T-cell (primary cell): ENCODE measurements at regions not wholly inside any gene's neighbourhood (a gene's known extent, or its start where the extent isn't known, plus 50 kb on each side); places are given as distances from the start of the nearest gene placed in this dataset.

ENCODE experiments used
- ATAC-seq, 4 experiments: fragments of 200-7000 bp in 3 of 4; fragments of 150-1000 bp in 1 of 4; cut with Tn5 transposase; replicated peaks in 1 of 4; 1 replicate in 3 of 4; 2 replicates in 1 of 4; pipeline ENCODE4 v1.10.0; 2021; ENCODE audit warnings: moderate library complexity in 3 of 4, mild to moderate bottlenecking in 2 of 4, moderate number of reproducible peaks in 1 of 4
- CTCF ChIA-PET, 2 donors: fragments of 300-600 bp; sonication (Branson Sonifier 250); formaldehyde crosslinking; loops; one replicate each; lab custom pipeline; 2022; ENCODE audit warnings: antibody characterized with exemption in 2 of 2; lab: Charles Lee
- POLR2A ChIA-PET, 2 donors: fragments of 300-600 bp; sonication (Branson Sonifier 250); formaldehyde crosslinking; loops; one replicate each; lab custom pipeline; 2022; ENCODE audit warnings: antibody characterized with exemption in 2 of 2; lab: Charles Lee
- DNase-seq, 35 experiments: peaks; one replicate each; pipeline versions ENCODE4 v3.0.0 to v3.0.0-alpha.2; 2013 to 2023
- H3K27ac ChIP-seq: one replicate; pipeline ENCODE4 v1.5.1; 2013; ENCODE audit warnings: low read length
- H3K27me3 ChIP-seq, 2 experiments: replicated peaks in 1 of 2; 1 replicate in 1 of 2; 2 replicates in 1 of 2; pipeline versions ENCODE4 v1.6.1 to v1.7.0; 2013; ENCODE audit warnings: low read length in 1 of 2, mixed read lengths in 1 of 2; ENCODE audit not compliant: control insufficient read depth in 2 of 2, insufficient read depth in 2 of 2; ENCODE audit errors: extremely low read depth in 1 of 2
- H3K36me3 ChIP-seq, 2 donors: 1 replicate in 1 of 2; 2 replicates in 1 of 2; pipeline versions ENCODE4 v1.6.1 to v1.7.0; 2013; ENCODE audit warnings: low read length in 1 of 2; ENCODE audit not compliant: control insufficient read depth in 2 of 2, insufficient read depth in 1 of 2; ENCODE audit errors: extremely low read depth in 1 of 2
- H3K4me1 ChIP-seq, 2 experiments: 1 replicate in 1 of 2; 2 replicates in 1 of 2; pipeline versions ENCODE4 v1.6.1 to v1.7.0; 2013; ENCODE audit warnings: low read length in 2 of 2, mixed read lengths in 1 of 2; ENCODE audit not compliant: insufficient read depth in 2 of 2, control insufficient read depth in 1 of 2; ENCODE audit errors: extremely low read depth in 1 of 2
- H3K4me3 ChIP-seq, 2 donors: 1 replicate in 1 of 2; 2 replicates in 1 of 2; pipeline versions ENCODE4 v1.5.1 to v1.7.0; 2013; ENCODE audit warnings: mild to moderate bottlenecking in 2 of 2, low read length in 1 of 2, moderate library complexity in 1 of 2; ENCODE audit not compliant: control insufficient read depth in 1 of 2; ENCODE audit errors: extremely low read depth in 1 of 2
- H3K9me3 ChIP-seq: 2 replicates; pipeline ENCODE4 v1.7.0; 2013
- H3K27ac Mint-ChIP-seq, 2 donors: one replicate each; pipeline ENCODE4 v1.8.0; 2020 to 2021; ENCODE audit warnings: mild to moderate bottlenecking in 2 of 2, mixed read lengths in 2 of 2
- H3K27me3 Mint-ChIP-seq, 2 donors: one replicate each; pipeline ENCODE4 v1.8.0; 2021 to 2022; ENCODE audit warnings: mixed read lengths in 2 of 2
- H3K36me3 Mint-ChIP-seq: one replicate; pipeline ENCODE4 v1.8.0; 2021; ENCODE audit warnings: mixed read lengths
- H3K4me1 Mint-ChIP-seq, 3 donors: one replicate each; pipeline ENCODE4 v1.8.0; 2020 to 2022; ENCODE audit warnings: mixed read lengths in 3 of 3, mild to moderate bottlenecking in 1 of 3
- H3K4me3 Mint-ChIP-seq, 3 donors: one replicate each; pipeline ENCODE4 v1.8.0; 2020 to 2022; ENCODE audit warnings: mild to moderate bottlenecking in 3 of 3, mixed read lengths in 3 of 3, moderate library complexity in 3 of 3
- H3K9me3 Mint-ChIP-seq, 3 donors: one replicate each; pipeline ENCODE4 v1.8.0; 2020 to 2022; ENCODE audit warnings: mixed read lengths in 3 of 3
- WGBS: methylation state at CpG from one replicate; pipeline ENCODE4 v1.1.5; 2013; ENCODE audit warnings: missing lambda C conversion rate; ENCODE audit not compliant: insufficient coverage; 5-methylcytosine and 5-hydroxymethylcytosine counted together

DNA sequence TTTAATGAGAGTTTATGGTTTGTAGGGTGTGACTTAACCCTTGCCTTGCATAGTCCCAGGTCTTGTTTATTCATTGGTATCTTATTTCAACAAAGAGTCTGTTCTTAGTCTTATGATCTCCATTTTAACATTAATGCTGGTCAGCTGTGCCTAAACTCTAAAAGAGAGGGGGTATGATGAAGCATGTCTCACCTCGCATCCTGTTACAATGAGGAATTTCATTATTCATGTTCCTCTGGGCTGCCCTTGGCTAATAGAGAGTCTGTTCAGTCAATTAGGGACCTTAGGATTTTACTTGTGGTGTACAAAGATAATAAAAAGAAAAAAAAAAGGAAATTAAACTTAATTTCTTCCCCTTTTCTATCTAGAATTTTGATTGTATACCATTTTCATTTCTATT lies 831.9 kb upstream of the CDH2 start:
- POLR2A ChIA-PET, result no interaction called here
- H3K27me3 Mint-ChIP-seq, result no peaks in the 10 kb centered on the region
- CTCF ChIA-PET, result no interaction called here
- ATAC-seq, result no peak
- no peak overlapping the region for H3K27ac Mint-ChIP-seq
- H3K4me1 Mint-ChIP-seq, result no peaks in the 10 kb centered on the region
- H3K36me3 Mint-ChIP-seq, result no peaks in the 10 kb centered on the region
- Histone ChIP-seq H3K9me3 (no peaks in the 10 kb centered on the region), H3K27ac (no peak overlapping the region), H3K4me1 (no peaks in the 10 kb centered on the region), H3K27me3 (no peaks in the 10 kb centered on the region), H3K36me3 (no peaks in the 10 kb centered on the region), H3K4me3 (no peak overlapping the region)
- no CpG with 5 or more reads among the region's 1 CpG for WGBS
- H3K9me3 Mint-ChIP-seq, result peaks cover 6 to 17% (median 13%) of the 10 kb centered on the region in 3 donors
- no peak overlapping the region for H3K4me3 Mint-ChIP-seq
- no peak for DNase-seq

DNA sequence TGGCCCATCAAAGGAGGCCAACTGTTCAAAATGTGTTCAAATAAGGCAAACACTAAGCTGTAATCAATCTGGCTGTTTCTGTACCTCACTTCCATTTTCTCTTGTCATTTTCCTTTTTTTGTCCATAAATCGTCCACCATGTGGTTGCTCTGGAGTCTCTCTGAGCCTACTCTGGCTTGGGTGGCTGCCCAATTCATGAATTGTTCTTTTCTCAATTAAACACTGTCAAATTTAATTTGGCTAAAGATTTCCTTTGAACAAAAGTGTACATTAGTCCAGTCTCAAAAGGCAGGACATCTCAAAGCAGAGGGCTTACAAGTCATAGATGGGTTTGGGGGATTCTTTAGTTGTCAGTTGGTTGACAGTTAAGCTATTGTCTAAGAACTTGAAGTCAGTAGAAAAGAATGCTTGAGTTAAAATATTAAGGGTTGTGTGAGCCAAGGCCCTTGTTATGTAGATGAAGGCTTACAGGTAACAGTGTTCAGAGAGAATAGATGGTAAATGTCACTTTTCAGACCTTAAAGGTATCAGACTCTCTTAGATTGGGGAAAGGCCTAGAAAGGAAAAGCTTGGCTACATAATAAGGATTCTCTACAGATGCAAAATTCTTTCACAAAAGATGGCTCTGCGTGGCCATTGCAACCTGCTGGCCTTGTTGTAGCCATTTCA lies 831.2 kb upstream of the CDH2 start:
- no peaks in the 10 kb centered on the region for H3K27me3 Mint-ChIP-seq
- no peaks in the 10 kb centered on the region for H3K36me3 ChIP-seq
- H3K9me3 ChIP-seq, result no peaks in the 10 kb centered on the region
- ChIA-PET POLR2A (interaction anchor here in 1 of 2 donors (0.7 kb wide), 1 partner anchor 715 kb away, joined by 3 read pairs; no protein-coding TSS in a partner anchor), CTCF (no interaction called here)
- no peak overlapping the region for H3K27ac Mint-ChIP-seq
- no peaks in the 10 kb centered on the region for H3K4me1 ChIP-seq
- 33% methylated on average over 1 of the region's 2 CpGs for WGBS
- H3K4me3 ChIP-seq, result no peak overlapping the region
- ATAC-seq (no peak), DNase-seq (no peak)
- H3K9me3 Mint-ChIP-seq, result peaks cover 6 to 18% (median 13%) of the 10 kb centered on the region in 3 donors
- H3K4me3 Mint-ChIP-seq, result no peak overlapping the region
- H3K27me3 ChIP-seq, result no peaks in the 10 kb centered on the region
- H3K4me1 Mint-ChIP-seq, result no peaks in the 10 kb centered on the region
- no peaks in the 10 kb centered on the region for H3K36me3 Mint-ChIP-seq
- no peak overlapping the region for H3K27ac ChIP-seq

- H3K9me3 Mint-ChIP-seq, result peaks cover 3 to 26% (median 18%) of the 10 kb centered on the region in 3 donors
- Histone ChIP-seq H3K36me3 (no peaks in the 10 kb centered on the region), H3K27ac (no peak overlapping the region), H3K4me3 (no peak overlapping the region), H3K4me1 (no peaks in the 10 kb centered on the region), H3K27me3 (no peaks in the 10 kb centered on the region), H3K9me3 (no peaks in the 10 kb centered on the region)
- no CpG with 5 or more reads among the region's 1 CpG for WGBS
- H3K27ac Mint-ChIP-seq, result no peak overlapping the region
- DNase-seq (no peak), ATAC-seq (no peak)
- H3K4me1 Mint-ChIP-seq, result no peaks in the 10 kb centered on the region
- H3K4me3 Mint-ChIP-seq, result no peak overlapping the region
- no peaks in the 10 kb centered on the region for H3K36me3 Mint-ChIP-seq
- POLR2A ChIA-PET, result no interaction called here
- no peaks in the 10 kb centered on the region for H3K27me3 Mint-ChIP-seq
- CTCF ChIA-PET, result no interaction called here
These were observed 828.0 kb upstream of the CDH2 start for GRCh38 chr18:29004921-29005320.

- WGBS, result 78% methylated on average over 2 of the region's 2 CpGs
- Histone ChIP-seq H3K27me3 (no peaks in the 10 kb centered on the region), H3K36me3 (no peaks in the 10 kb centered on the region), H3K4me1 (no peaks in the 10 kb centered on the region), H3K27ac (no peak overlapping the region), H3K4me3 (no peak overlapping the region), H3K9me3 (no peaks in the 10 kb centered on the region)
- Mint-ChIP-seq H3K36me3 (no peaks in the 10 kb centered on the region), H3K27me3 (no peaks in the 10 kb centered on the region), H3K9me3 (peaks cover 0 to 30% (median 29%) of the 10 kb centered on the region in 3 donors), H3K4me1 (no peaks in the 10 kb centered on the region), H3K27ac (no peak overlapping the region), H3K4me3 (no peak overlapping the region)
- ATAC-seq (no peak), DNase-seq (no peak)
- ChIA-PET CTCF (no interaction called here), POLR2A (no interaction called here)
These were observed 826.3 kb upstream of the CDH2 start for GRCh38 chr18:29003194-29003593.

DNA sequence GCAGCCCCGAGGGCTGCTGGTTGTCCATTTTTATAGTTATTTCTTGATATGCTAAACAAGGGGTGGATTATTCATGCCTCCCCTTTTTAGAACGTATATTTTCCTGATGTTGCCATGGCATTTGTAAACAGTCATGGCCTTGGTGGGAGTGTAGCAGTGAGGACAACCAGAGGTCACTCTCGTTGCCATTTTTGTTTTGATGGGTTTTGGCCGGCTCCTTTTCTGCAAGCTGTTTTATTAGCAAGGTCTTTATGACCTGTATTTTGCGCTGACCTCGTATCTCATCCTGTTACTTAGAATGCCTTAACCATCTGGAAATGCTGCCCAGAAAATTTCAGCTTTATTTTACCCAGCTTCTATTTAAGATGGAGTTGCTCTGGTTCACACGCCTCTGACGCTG lies 825.8 kb upstream of the CDH2 start:
- CTCF ChIA-PET, result no interaction called here
- H3K4me3 Mint-ChIP-seq, result no peak overlapping the region
- 80% methylated on average over 4 of the region's 8 CpGs for WGBS

GRCh38 chr18:28999726-29000125 lies 822.8 kb upstream of the CDH2 start:
- ATAC-seq, result no peak
- no peak overlapping the region for H3K27ac Mint-ChIP-seq
- no peaks in the 10 kb centered on the region for H3K36me3 ChIP-seq
- H3K4me3 ChIP-seq, result no peak overlapping the region
- H3K9me3 Mint-ChIP-seq, result peaks cover 0 to 37% (median 22%) of the 10 kb centered on the region in 3 donors
- DNase-seq, result no peak
- H3K36me3 Mint-ChIP-seq, result no peaks in the 10 kb centered on the region
- no peaks in the 10 kb centered on the region for H3K4me1 Mint-ChIP-seq
- no peaks in the 10 kb centered on the region for H3K4me1 ChIP-seq
- no peaks in the 10 kb centered on the region for H3K9me3 ChIP-seq
- no peak overlapping the region for H3K4me3 Mint-ChIP-seq
- no CpG with 5 or more reads among the region's 1 CpG for WGBS
- H3K27me3 ChIP-seq, result no peaks in the 10 kb centered on the region
- H3K27me3 Mint-ChIP-seq, result no peaks in the 10 kb centered on the region
- no peak overlapping the region for H3K27ac ChIP-seq
- ChIA-PET POLR2A (no interaction called here), CTCF (no interaction called here)

More for the DNA sequence above, 825.8 kb upstream of the CDH2 start:
- Histone ChIP-seq H3K4me3 (no peak overlapping the region), H3K9me3 (no peaks in the 10 kb centered on the region), H3K27ac (no peak overlapping the region), H3K4me1 (no peaks in the 10 kb centered on the region), H3K36me3 (no peaks in the 10 kb centered on the region), H3K27me3 (no peaks in the 10 kb centered on the region)
- DNase-seq (no peak), ATAC-seq (no peak)
- no peaks in the 10 kb centered on the region for H3K4me1 Mint-ChIP-seq
- H3K27ac Mint-ChIP-seq, result no peak overlapping the region
- no peaks in the 10 kb centered on the region for H3K36me3 Mint-ChIP-seq
- POLR2A ChIA-PET, result no interaction called here
- H3K9me3 Mint-ChIP-seq, result peaks cover 0 to 27% (median 24%) of the 10 kb centered on the region in 3 donors
- H3K27me3 Mint-ChIP-seq, result no peaks in the 10 kb centered on the region

GRCh38 chr18:28995319-28995718 lies 818.4 kb upstream of the CDH2 start:
- Histone ChIP-seq H3K4me3 (no peak overlapping the region), H3K9me3 (no peaks in the 10 kb centered on the region), H3K4me1 (no peaks in the 10 kb centered on the region), H3K27ac (no peak overlapping the region), H3K36me3 (no peaks in the 10 kb centered on the region), H3K27me3 (no peaks in the 10 kb centered on the region)
- no peak overlapping the region for H3K27ac Mint-ChIP-seq
- DNase-seq (no peak), ATAC-seq (no peak)
- peaks cover 0 to 33% (median 16%) of the 10 kb centered on the region in 3 donors for H3K9me3 Mint-ChIP-seq
- H3K36me3 Mint-ChIP-seq, result no peaks in the 10 kb centered on the region
- no peaks in the 10 kb centered on the region for H3K4me1 Mint-ChIP-seq
- H3K4me3 Mint-ChIP-seq, result no peak overlapping the region
- no peaks in the 10 kb centered on the region for H3K27me3 Mint-ChIP-seq
- ChIA-PET CTCF (no interaction called here), POLR2A (no interaction called here)
